HS-27A (cell line): ENCODE measurements at regions not wholly inside any gene's neighbourhood (a gene's known extent, or its start where the extent isn't known, plus 50 kb on each side); places are given as distances from the start of the nearest gene placed in this dataset.

Source experiments
- DNase-seq: peaks from one replicate; pipeline ENCODE4 v3.0.0-alpha.2; 2012; ENCODE audit warnings: low read depth, missing footprints

DNA sequence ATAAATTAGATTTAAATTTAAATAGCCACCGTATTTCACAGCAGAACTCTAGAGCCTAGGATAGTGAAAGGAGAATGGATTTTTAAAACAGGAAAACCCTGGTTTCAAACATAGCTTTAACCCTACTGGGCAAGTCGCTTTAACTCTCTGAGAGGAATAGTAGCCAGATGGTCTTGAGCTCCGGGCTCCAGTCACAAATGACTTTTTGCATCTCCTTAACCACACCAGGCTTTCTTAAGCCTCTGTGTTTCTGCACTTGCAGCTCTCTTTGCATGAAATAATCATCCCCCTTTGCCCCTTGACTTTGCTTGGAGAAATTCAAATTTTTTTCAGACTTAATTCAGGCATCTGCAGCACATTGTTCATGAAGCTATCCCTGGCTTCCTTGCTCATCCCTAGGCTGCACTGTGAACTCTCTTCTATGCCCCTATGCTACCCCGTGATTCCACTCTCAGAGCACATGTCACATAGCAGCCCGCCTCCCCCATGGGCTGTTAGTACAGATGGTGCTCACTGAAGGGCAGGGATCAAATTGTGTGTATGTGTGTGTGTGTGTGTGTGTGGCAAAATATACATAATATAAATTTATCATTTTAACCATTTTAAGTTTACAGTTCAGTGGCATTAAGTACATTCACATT is 68.8 kb upstream of the DAB1 start:
- no peak for DNase-seq

DNA sequence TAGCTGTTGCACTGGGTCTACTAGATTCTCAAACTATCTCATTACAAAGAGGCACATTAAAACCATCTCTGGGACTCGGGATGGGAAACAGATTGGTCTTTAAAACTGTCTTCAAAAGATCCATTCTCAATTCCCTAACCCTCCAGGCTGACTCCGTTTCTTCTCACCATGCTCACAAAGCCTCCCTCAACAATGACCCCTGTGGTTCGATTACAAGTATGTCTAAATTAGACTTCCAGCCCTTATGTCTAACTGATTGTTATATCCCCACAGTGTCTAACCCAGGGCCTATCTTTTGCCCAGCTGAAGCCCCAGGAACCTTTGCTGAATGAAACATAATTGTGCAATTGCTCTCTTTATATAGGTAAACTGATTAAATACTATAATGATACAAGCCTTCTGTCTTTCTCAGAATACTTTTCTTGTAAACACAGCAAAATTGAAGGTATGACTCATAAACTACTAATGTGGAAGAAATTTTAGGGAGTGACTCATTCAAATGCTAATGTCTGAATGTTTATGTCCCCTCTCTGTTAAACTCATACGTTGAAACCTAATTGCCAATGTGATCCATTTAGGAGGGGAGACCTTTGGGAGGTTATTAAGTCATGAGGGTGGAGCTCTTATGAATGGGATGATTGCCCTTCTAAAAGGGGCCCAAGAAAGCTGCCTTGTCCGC is 65.6 kb upstream of the DAB1 start:
- DNase-seq, result no peak

DNA sequence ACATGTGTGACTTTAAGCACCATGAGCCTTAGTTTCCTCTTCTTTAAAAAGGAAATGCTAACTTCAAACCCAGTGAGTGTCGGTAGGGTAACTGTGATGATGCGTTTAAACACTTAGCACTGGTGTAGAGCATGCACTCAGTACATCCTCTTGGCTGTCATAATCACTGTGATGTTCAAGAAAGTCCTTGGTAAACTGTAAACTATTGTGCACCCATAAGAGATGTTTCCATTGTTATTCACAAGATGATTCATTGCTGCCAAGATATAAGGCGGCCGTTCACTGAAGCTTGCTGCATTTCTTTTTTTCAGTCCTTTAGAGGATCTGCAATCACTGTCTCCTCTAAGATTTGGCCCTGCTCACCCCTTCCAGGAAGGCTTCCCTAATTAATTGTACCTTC is 61.8 kb upstream of the DAB1 start:
- no peak for DNase-seq

DNA sequence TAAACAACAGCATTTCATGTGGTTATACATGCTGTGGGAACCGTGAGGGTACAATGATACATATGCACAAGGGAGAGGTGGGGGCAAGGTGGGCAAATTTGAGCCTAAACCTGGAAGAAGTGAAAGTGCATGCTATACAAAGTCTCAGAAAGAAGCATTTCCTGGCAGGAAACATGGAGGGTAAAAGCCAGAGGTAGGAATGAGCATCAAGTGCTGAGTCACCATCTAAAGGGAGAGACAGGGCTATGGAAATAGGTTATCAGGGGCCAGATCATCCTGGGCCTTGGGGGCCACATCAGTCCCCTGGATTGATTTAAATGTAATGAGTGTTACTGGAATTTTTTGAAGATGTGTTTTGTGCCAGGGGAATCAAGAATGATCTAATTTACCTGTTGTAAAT is 60.1 kb upstream of the DAB1 start:
- no peak for DNase-seq

DNA sequence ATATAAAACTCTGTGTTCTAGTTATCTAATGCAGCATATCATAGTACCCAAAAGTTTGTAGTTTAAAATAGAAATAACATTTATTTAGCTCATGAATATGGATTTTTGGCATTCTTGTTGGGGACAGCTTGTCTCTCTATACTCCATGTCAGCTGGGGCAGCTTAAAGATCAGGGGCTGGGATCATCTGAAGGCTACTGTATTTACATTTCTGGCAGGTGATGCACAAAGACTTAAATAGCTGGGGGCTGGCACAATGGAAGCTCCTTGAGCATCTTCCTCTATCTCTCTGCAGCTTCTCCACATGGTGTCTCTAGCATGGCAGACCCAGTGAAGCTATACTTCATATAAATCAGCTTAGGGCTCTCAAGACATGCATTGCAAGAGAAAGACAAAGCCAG is 55.6 kb upstream of the DAB1 start:
- no peak for DNase-seq

DNA sequence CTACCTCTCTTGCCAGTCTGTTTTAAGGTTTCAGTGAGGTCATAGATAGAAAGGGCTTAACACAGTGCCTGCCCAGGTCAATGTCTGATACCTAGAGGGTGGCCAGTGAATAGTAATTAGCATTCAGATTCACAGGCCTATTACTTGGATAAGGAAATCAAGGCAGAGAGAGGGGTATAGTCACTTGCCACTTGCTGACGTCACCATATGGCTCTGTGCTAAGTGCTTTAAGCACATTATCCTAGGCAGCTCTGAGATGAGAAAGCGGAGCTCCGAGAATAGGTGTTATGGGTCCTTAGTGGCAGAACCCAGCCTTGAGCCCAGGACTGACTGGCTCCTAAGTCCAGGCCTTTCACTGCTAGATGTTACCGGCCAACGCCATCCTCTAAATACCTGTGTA is 51.5 kb upstream of the DAB1 start:
- no peak for DNase-seq

DNA sequence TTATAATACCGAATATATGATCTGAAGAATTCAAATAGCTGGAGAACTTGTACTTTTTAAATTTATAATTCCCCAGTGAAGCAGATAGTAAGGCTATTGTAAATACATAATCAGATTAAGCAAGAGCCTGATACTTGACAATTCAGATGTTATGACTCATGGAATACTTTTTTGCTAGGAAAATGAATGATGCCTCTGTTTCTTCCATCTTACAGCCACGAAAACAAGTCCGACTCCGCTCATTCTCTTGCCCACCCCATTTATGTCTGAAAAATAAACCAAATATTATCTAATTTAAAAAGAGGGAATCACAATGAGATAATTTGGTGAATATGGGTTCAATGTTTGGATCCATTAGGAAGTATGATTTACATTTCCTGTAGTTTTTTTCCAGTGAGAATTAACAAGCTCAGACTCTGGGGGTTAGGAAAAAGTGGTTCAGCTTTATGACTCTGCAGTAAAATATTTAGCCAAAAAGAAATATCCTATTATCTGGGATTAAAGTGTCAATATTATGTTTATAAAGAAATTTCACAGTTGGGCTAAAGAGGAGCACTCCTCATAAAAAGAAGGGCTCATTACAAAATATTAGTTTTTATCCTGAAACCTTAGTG is 50.4 kb upstream of the DAB1 start:
- no peak for DNase-seq
